Left renal cortex interstitium (tissue), 4 donors: ENCODE measurements at regions not wholly inside any gene's neighbourhood (a gene's known extent, or its start where the extent isn't known, plus 50 kb on each side); places are given as distances from the start of the nearest gene placed in this dataset.

Source experiments
- DNase-seq, 4 donors: peaks; one replicate each; pipeline ENCODE4 v3.0.0-alpha.2; 2013; ENCODE audit warnings: low read depth in 4 of 4, low spot score in 2 of 4, missing footprints in 1 of 4

- no peak for DNase-seq
These were observed 422.1 kb downstream of the LRRIQ3 start for GRCh38 chr1:73775896-73776295.

- DNase-seq = no peak
These were observed 425.0 kb downstream of the LRRIQ3 start for GRCh38 chr1:73772941-73773340.

GRCh38 chr1:73771396-73771795 is 426.6 kb downstream of the LRRIQ3 start:
- DNase-seq = no peak

- DNase-seq = no peak
These were observed 427.7 kb downstream of the LRRIQ3 start for GRCh38 chr1:73770109-73770905.

- no peak for DNase-seq
These were observed 431.1 kb downstream of the LRRIQ3 start for GRCh38 chr1:73766786-73767348.

- DNase-seq = no peak
These were observed 432.3 kb downstream of the LRRIQ3 start for GRCh38 chr1:73765551-73766233.

GRCh38 chr1:73761559-73761958 is 436.4 kb downstream of the LRRIQ3 start:
- DNase-seq = no peak

- DNase-seq = no peak
These were observed 439.0 kb downstream of the LRRIQ3 start for GRCh38 chr1:73759011-73759410.

- DNase-seq = no peak
These were observed 441.2 kb downstream of the LRRIQ3 start for GRCh38 chr1:73756817-73757216.

GRCh38 chr1:73755649-73756048 is 442.3 kb downstream of the LRRIQ3 start:
- DNase-seq = no peak

- no peak for DNase-seq
These were observed 448.0 kb downstream of the LRRIQ3 start for GRCh38 chr1:73749996-73750395.

GRCh38 chr1:73744985-73745384 is 453.0 kb downstream of the LRRIQ3 start:
- no peak for DNase-seq

- no peak for DNase-seq
These were observed 461.9 kb downstream of the LRRIQ3 start for GRCh38 chr1:73736125-73736524.

- DNase-seq = no peak
These were observed 470.9 kb downstream of the LRRIQ3 start for GRCh38 chr1:73727036-73727435.

- no peak for DNase-seq
These were observed 475.9 kb downstream of the LRRIQ3 start for GRCh38 chr1:73722055-73722454.

GRCh38 chr1:73717976-73718375 is 480.0 kb downstream of the LRRIQ3 start:
- DNase-seq = no peak

- no peak for DNase-seq
These were observed 486.9 kb downstream of the LRRIQ3 start for GRCh38 chr1:73711089-73711488.

- DNase-seq = no peak
These were observed 496.1 kb downstream of the LRRIQ3 start for GRCh38 chr1:73701826-73702225.

GRCh38 chr1:73676186-73676585 is 521.8 kb downstream of the LRRIQ3 start:
- DNase-seq = no peak

GRCh38 chr1:73674945-73675561 is 522.9 kb downstream of the LRRIQ3 start:
- DNase-seq = no peak

- DNase-seq = no peak
These were observed 524.0 kb downstream of the LRRIQ3 start for GRCh38 chr1:73673971-73674370.
